SK-N-SH (cell line): ENCODE measurements at regions not wholly inside any gene's neighbourhood (a gene's known extent, or its start where the extent isn't known, plus 50 kb on each side); places are given as distances from the start of the nearest gene placed in this dataset.

Source experiments
- CTCF ChIP-seq: fragments of 200-600 bp; sonication (generic); IDR thresholded peaks from 2 replicates; pipeline ENCODE4 v1.6.1; 2017; ENCODE audit warnings: antibody characterized with exemption, mild to moderate bottlenecking, moderate library complexity
- SMC3 ChIP-seq: IDR thresholded peaks from 2 replicates; pipeline ENCODE4 v1.6.1; 2012; ENCODE audit warnings: low read depth, low read length, improper control_type of control experiment

GRCh38 chr9:111136180-111136579 is 97.9 kb upstream of the LPAR1 start:
- no peak for TF ChIP-seq CTCF
- no peak for TF ChIP-seq SMC3
